GM12878 (cell line): ENCODE measurements at regions not wholly inside any gene's neighbourhood (a gene's known extent, or its start where the extent isn't known, plus 50 kb on each side); places are given as distances from the start of the nearest gene placed in this dataset.

Experiments
- ATAC-seq: fragments of 200-7000 bp; cut with Tn5 transposase; 3 replicates; pipeline ENCODE4 v1.9.1; 2020; ENCODE audit warnings: mild to moderate bottlenecking, moderate library complexity
- BruUV-seq: library from RNA; stranded (reverse); fragments of 400-500 nt; replicated peaks from 2 replicates; lab custom pipeline; 2021; lab: Mats Ljungman, UMichigan
- CTCF ChIA-PET: fragments of 300-600 bp; sonication (Branson Sonifier 250); formaldehyde crosslinking; extraction: SDS; loops from one replicate; lab custom pipeline; 2021; ENCODE audit warnings: inconsistent platforms; lab: Yijun Ruan, JAX
- POLR2A ChIA-PET: fragments of 350-600 bp; formaldehyde crosslinking; extraction: SDS; loops from one replicate; lab custom pipeline; 2021; ENCODE audit warnings: inconsistent platforms; lab: Charles Lee
- RAD21 ChIA-PET: fragments of 300-600 bp; sonication (Branson Sonifier 250); formaldehyde crosslinking; loops from one replicate; lab custom pipeline; 2023; ENCODE audit warnings: antibody characterized with exemption; ENCODE audit not compliant: unreplicated experiment; lab: Charles Lee
- SMC1A ChIA-PET: fragments of 300-600 bp; sonication (Branson Sonifier 250); formaldehyde crosslinking; loops from one replicate; lab custom pipeline; 2023; ENCODE audit not compliant: unreplicated experiment, uncharacterized antibody; lab: Charles Lee
- DNase-seq: peaks from one replicate; pipeline ENCODE4 v3.0.0-alpha.2; 2011; ENCODE audit warnings: low read depth, low spot score
- FAIRE-seq: peaks from 3 replicates; lab custom pipeline; 2011; peaks lifted over from hg19 to GRCh38; lab: Jason Lieb, UNC
- H2AFZ ChIP-seq: 2 replicates; pipeline ENCODE4 v1.6.0; 2011; ENCODE audit warnings: low read depth, low read length, control low read depth; ENCODE audit not compliant: control insufficient read depth
- H3K27ac ChIP-seq: 2 replicates; pipeline ENCODE4 v1.5.1; 2011; ENCODE audit warnings: control low read depth; ENCODE audit not compliant: control insufficient read depth, insufficient read depth
- H3K27me3 ChIP-seq, 2 experiments: replicated peaks in 1 of 2; 2 replicates each; pipeline versions ENCODE4 v1.6.0 to v1.6.1; 2011; ENCODE audit warnings: low read length in 1 of 2; ENCODE audit not compliant: control insufficient read depth in 2 of 2, insufficient read depth in 2 of 2
- H3K36me3 ChIP-seq, 2 experiments: 2 replicates each; pipeline ENCODE4 v1.5.1; 2011; ENCODE audit warnings: low read length in 1 of 2; ENCODE audit not compliant: control insufficient read depth in 2 of 2, insufficient read depth in 2 of 2
- H3K4me1 ChIP-seq: 2 replicates; pipeline ENCODE4 v1.6.1; 2011; ENCODE audit warnings: mild to moderate bottlenecking, low read length, moderate library complexity, mixed read lengths; ENCODE audit not compliant: control insufficient read depth, insufficient read depth
- H3K4me2 ChIP-seq: 2 replicates; pipeline ENCODE4 v1.6.0; 2011; ENCODE audit warnings: control low read depth; ENCODE audit not compliant: control insufficient read depth, insufficient read depth
- H3K4me3 ChIP-seq: fragments of 200-600 bp; sonication (generic); 2 replicates; pipeline ENCODE4 v1.5.1; 2016
- H3K79me2 ChIP-seq: 2 replicates; pipeline ENCODE4 v1.6.0; 2011; ENCODE audit warnings: low read length; ENCODE audit not compliant: control insufficient read depth, insufficient read depth
- H3K9ac ChIP-seq: 2 replicates; pipeline ENCODE4 v1.8.0; 2011; ENCODE audit warnings: low read length, control low read depth, mixed read lengths; ENCODE audit not compliant: control insufficient read depth, insufficient read depth
- H3K9me3 ChIP-seq: replicated peaks from 3 replicates; pipeline ENCODE4 v1.5.1; 2011; ENCODE audit warnings: mild to moderate bottlenecking, low read length; ENCODE audit not compliant: control insufficient read depth, insufficient read depth
- H4K20me1 ChIP-seq: 2 replicates; pipeline ENCODE4 v1.6.0; 2011; ENCODE audit not compliant: control insufficient read depth, insufficient read depth
- BACH1 ChIP-seq: fragments of 450-650 bp; IDR thresholded peaks from 2 replicates; pipeline ENCODE4 v1.6.1; 2017; ENCODE audit warnings: mild to moderate bottlenecking, borderline replicate concordance
- BMI1 ChIP-seq: fragments of 450-650 bp; IDR thresholded peaks from 2 replicates; pipeline ENCODE4 v1.6.1; 2016; ENCODE audit warnings: mild to moderate bottlenecking, moderate library complexity, borderline replicate concordance
- CREB1 ChIP-seq: IDR thresholded peaks from 2 replicates; pipeline ENCODE4 v1.6.1; 2012; ENCODE audit warnings: low read depth, mild to moderate bottlenecking, inconsistent platforms
- CREM ChIP-seq: IDR thresholded peaks from 2 replicates; pipeline ENCODE4 v1.6.1; 2014; ENCODE audit warnings: antibody characterized with exemption, low read depth
- MEF2B ChIP-seq: fragments of 450-650 bp; IDR thresholded peaks from 2 replicates; pipeline ENCODE4 v1.6.1; 2018; ENCODE audit warnings: mild to moderate bottlenecking, moderate library complexity; ENCODE audit not compliant: partially characterized antibody, poor library complexity, severe bottlenecking
- RFX5 ChIP-seq: IDR thresholded peaks from 2 replicates; pipeline ENCODE4 v1.6.1; 2011; ENCODE audit warnings: low read depth, low read length, improper control_type of control experiment
- SP1 ChIP-seq: IDR thresholded peaks from one replicate; pipeline ENCODE4 v1.6.1; 2011; ENCODE audit warnings: low read depth, low read length
- ZNF274 ChIP-seq: IDR thresholded peaks from one replicate; pipeline ENCODE4 v1.8.0; 2011; ENCODE audit not compliant: insufficient read length, insufficient read depth
- ZSCAN29 ChIP-seq: fragments of 450-650 bp; IDR thresholded peaks from 2 replicates; pipeline ENCODE4 v1.6.1; 2017; ENCODE audit warnings: mild to moderate bottlenecking, moderate library complexity
- WGBS: methylation state at CpG from one replicate; pipeline ENCODE4 v1.1.6; 2016; ENCODE audit warnings: low lambda C conversion rate; ENCODE audit not compliant: insufficient replicate concordance, insufficient coverage; ENCODE audit errors: missing lambda C conversion rate; 5-methylcytosine and 5-hydroxymethylcytosine counted together
- in situ Hi-C: fragments of 300-500 bp; cut with MboI; formaldehyde crosslinking; loops from 9 replicates; pipeline ENCODE4 v1.14.3; 2018; ENCODE audit warnings: mixed read lengths
- intact Hi-C: fragments of 100-400 bp; cut with micrococcal nuclease; formaldehyde crosslinking; loops from one replicate; pipeline ENCODE4 v1.14.2; 2022; ENCODE audit not compliant: unreplicated experiment
- TF ChIP-seq, protein P1 (sequence below): fragments of 450-650 bp; IDR thresholded peaks from 2 replicates; pipeline ENCODE4 v1.6.1; 2017; ENCODE audit warnings: mild to moderate bottlenecking

DNA sequence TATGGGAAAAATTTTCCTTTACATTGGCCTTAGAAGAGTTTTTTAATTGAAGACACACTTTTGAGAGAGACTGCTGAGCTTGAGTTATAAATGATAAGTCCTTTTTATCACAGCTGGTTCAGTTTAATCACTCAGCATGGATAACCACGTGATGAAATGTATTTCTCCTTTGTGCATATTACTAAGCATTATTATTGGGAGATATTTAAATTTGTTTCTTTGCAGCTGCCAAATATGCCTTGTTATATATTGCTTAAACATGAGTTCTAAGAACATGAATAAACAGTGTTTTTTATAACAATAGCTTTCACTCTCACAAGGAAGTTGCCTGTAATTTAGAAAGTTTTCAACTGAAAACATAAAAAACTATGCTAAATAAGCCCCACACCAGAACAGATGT, 293.5 kb upstream of the LRFN5 start:
- ChIA-PET SMC1A (no interaction called here), RAD21 (no interaction called here), POLR2A (no interaction called here), CTCF (no interaction called here)
- H3K4me2 ChIP-seq, result no peak overlapping the region
- H3K36me3 ChIP-seq, result no peaks in the 10 kb centered on the region
- DNase-seq, result no peak
- no peaks in the 10 kb centered on the region for H3K4me1 ChIP-seq
- no peak overlapping the region for H3K27ac ChIP-seq
- no peak for FAIRE-seq
- no peaks in the 10 kb centered on the region for H3K27me3 ChIP-seq
- no peak overlapping the region for H2AFZ ChIP-seq
- H4K20me1 ChIP-seq, result no peaks in the 10 kb centered on the region
- 0% methylated on average over 1 of the region's 1 CpG for WGBS
- in situ Hi-C loops (no loop called here), intact Hi-C loops (no loop called here)
- no peak overlapping the region for H3K9ac ChIP-seq
- TF ChIP-seq BMI1 (no peak), BACH1 (no peak), MEF2B (no peak), SP1 (no peak), CREM (no peak), RFX5 (no peak), ZNF274 (no peak), ZSCAN29 (no peak), CREB1 (no peak)
- TF ChIP-seq, protein P1, sequence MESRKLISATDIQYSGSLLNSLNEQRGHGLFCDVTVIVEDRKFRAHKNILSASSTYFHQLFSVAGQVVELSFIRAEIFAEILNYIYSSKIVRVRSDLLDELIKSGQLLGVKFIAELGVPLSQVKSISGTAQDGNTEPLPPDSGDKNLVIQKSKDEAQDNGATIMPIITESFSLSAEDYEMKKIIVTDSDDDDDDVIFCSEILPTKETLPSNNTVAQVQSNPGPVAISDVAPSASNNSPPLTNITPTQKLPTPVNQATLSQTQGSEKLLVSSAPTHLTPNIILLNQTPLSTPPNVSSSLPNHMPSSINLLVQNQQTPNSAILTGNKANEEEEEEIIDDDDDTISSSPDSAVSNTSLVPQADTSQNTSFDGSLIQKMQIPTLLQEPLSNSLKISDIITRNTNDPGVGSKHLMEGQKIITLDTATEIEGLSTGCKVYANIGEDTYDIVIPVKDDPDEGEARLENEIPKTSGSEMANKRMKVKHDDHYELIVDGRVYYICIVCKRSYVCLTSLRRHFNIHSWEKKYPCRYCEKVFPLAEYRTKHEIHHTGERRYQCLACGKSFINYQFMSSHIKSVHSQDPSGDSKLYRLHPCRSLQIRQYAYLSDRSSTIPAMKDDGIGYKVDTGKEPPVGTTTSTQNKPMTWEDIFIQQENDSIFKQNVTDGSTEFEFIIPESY, result no peak
- BruUV-seq, result no TSS peak
- H3K79me2 ChIP-seq, result no peaks in the 10 kb centered on the region
- no peak overlapping the region for H3K4me3 ChIP-seq
- no peak for ATAC-seq
- H3K9me3 ChIP-seq, result no peaks in the 10 kb centered on the region; the same call in 2 of the 3 replicates
